HG02610 (cell line): ENCODE measurements at regions not wholly inside any gene's neighbourhood (a gene's known extent, or its start where the extent isn't known, plus 50 kb on each side); places are given as distances from the start of the nearest gene placed in this dataset.

ENCODE experiments used
- ATAC-seq: cut with Tn5 transposase; IDR thresholded peaks from one replicate; pipeline ENCODE4 v1.9.1; 2021; ENCODE audit warnings: mild to moderate bottlenecking, moderate library complexity; ENCODE audit not compliant: unreplicated experiment

GRCh38 chr16:85288869-85289660 is 176.8 kb upstream of the CIBAR2 start:
- no peak for ATAC-seq

GRCh38 chr16:85289760-85290625 is 177.7 kb upstream of the CIBAR2 start:
- ATAC-seq: no peak

GRCh38 chr16:85290626-85291301 is 178.5 kb upstream of the CIBAR2 start:
- ATAC-seq: no peak

GRCh38 chr16:85291302-85292148 is 179.3 kb upstream of the CIBAR2 start:
- no peak for ATAC-seq

- ATAC-seq: no peak
These were observed 181.2 kb upstream of the CIBAR2 start for GRCh38 chr16:85293458-85293857.

- no peak for ATAC-seq
These were observed 181.8 kb upstream of the CIBAR2 start for GRCh38 chr16:85293904-85294642.

GRCh38 chr16:85294810-85295508 is 182.7 kb upstream of the CIBAR2 start:
- no peak for ATAC-seq

GRCh38 chr16:85296859-85297660 is 184.8 kb upstream of the CIBAR2 start:
- ATAC-seq: no peak

- no peak for ATAC-seq
These were observed 185.6 kb upstream of the CIBAR2 start for GRCh38 chr16:85297881-85298280.

GRCh38 chr16:85300406-85300968 is 188.2 kb upstream of the CIBAR2 start:
- ATAC-seq: no peak

GRCh38 chr16:85301231-85301630 is 189.0 kb upstream of the CIBAR2 start:
- ATAC-seq: no peak

- no peak for ATAC-seq
These were observed 190.0 kb upstream of the CIBAR2 start for GRCh38 chr16:85302018-85302847.

GRCh38 chr16:85302848-85303353 is 190.6 kb upstream of the CIBAR2 start:
- no peak for ATAC-seq

- no peak for ATAC-seq
These were observed 191.1 kb upstream of the CIBAR2 start for GRCh38 chr16:85303354-85303883.

GRCh38 chr16:85304337-85304736 is 192.1 kb upstream of the CIBAR2 start:
- no peak for ATAC-seq

- ATAC-seq: peak; percentile 54
These were observed 194.0 kb upstream of the CIBAR2 start for GRCh38 chr16:85306071-85306792.
